Transverse colon (tissue), 4 donors: ENCODE measurements at regions not wholly inside any gene's neighbourhood (a gene's known extent, or its start where the extent isn't known, plus 50 kb on each side); places are given as distances from the start of the nearest gene placed in this dataset.

Experiments used
- DNase-seq: peaks from one replicate; pipeline ENCODE4 v3.0.0-alpha.2; 2019
- H3K27ac ChIP-seq, 4 donors: fragments of 200-600 bp; sonication (generic); 2 replicates each; pipeline ENCODE4 v1.5.1; 2016 to 2018; ENCODE audit warnings: inconsistent platforms in 4 of 4
- H3K27me3 ChIP-seq: fragments of 200-600 bp; sonication (generic); 2 replicates; pipeline ENCODE4 v1.5.1; 2017; ENCODE audit warnings: inconsistent platforms
- H3K36me3 ChIP-seq, 4 donors: fragments of 200-600 bp; sonication (generic); 2 replicates each; pipeline ENCODE4 v1.5.1; 2017 to 2019; ENCODE audit warnings: inconsistent platforms in 4 of 4
- H3K4me1 ChIP-seq, 4 donors: fragments of 200-600 bp; sonication (generic); 2 replicates each; pipeline ENCODE4 v1.5.1; 2017 to 2020; ENCODE audit warnings: inconsistent platforms in 4 of 4
- H3K4me3 ChIP-seq, 4 donors: fragments of 200-600 bp; sonication (generic); 1 replicate in 1 of 4; 2 replicates in 3 of 4; pipeline versions ENCODE4 v1.5.1 to v1.6.1; 2017 to 2019; ENCODE audit warnings: inconsistent platforms in 4 of 4
- H3K9me3 ChIP-seq, 2 donors: fragments of 200-600 bp; sonication (generic); 2 replicates each; pipeline ENCODE4 v1.5.1; 2017 to 2019; ENCODE audit warnings: inconsistent platforms in 2 of 2
- CTCF ChIP-seq, 5 experiments: fragments of 200-600 bp in 3 of 5; fragments of 450-650 bp in 2 of 5; sonication (generic) in 3 of 5; IDR thresholded peaks; 1 replicate in 2 of 5; 2 replicates in 3 of 5; pipeline ENCODE4 v1.5.1; 2016 to 2017; ENCODE audit warnings: antibody characterized with exemption in 5 of 5, inconsistent platforms in 3 of 5, mild to moderate bottlenecking in 2 of 5, moderate library complexity in 1 of 5
- EP300 ChIP-seq: sonication (generic); formaldehyde crosslinking; IDR thresholded peaks from one replicate; pipeline ENCODE4 v1.6.1; 2017; ENCODE audit warnings: antibody characterized with exemption, low read depth
- POLR2A ChIP-seq: fragments of 450-650 bp; IDR thresholded peaks from one replicate; pipeline ENCODE4 v1.6.1; 2016; ENCODE audit warnings: antibody characterized with exemption, mild to moderate bottlenecking, moderate library complexity
- POLR2AphosphoS5 ChIP-seq, 3 donors: sonication (generic); formaldehyde crosslinking; IDR thresholded peaks; one replicate each; pipeline ENCODE4 v1.6.1; 2016; ENCODE audit warnings: antibody characterized with exemption in 3 of 3
- WGBS, 2 donors: methylation state at CpG; one replicate each; pipeline ENCODE4 v1.1.5; 2018; ENCODE audit warnings: low coverage in 1 of 2; 5-methylcytosine and 5-hydroxymethylcytosine counted together
- in situ Hi-C, 4 donors: fragments of 200-750 bp; cut with MboI; loops; one replicate each; pipeline versions ENCODE4 v1.15.0 to v1.15.1; 2017; ENCODE audit warnings: low sequenced_read_pairs in 3 of 4, low pct_ligation_motif_present in 1 of 4, low pct_unique_long_range_greater_than_20kb in 1 of 4
- intact Hi-C: fragments of 100-400 bp; cut with DNase I; formaldehyde crosslinking; loops from one replicate; pipeline ENCODE4 v1.15.1; 2023; ENCODE audit warnings: low total_unique reads

- Histone ChIP-seq H3K9me3 (no peaks in the 10 kb centered on the region), H3K27ac (no peak overlapping the region), H3K4me3 (no peak overlapping the region), H3K4me1 (no peaks in the 10 kb centered on the region), H3K36me3 (no peaks in the 10 kb centered on the region), H3K27me3 (no peaks in the 10 kb centered on the region)
- in situ Hi-C loops (no loop called here), intact Hi-C loops (no loop called here)
- DNase-seq: no peak
- WGBS, 2 donors: 22 to 58% methylated on average over 1 to 2 of the region's 2 CpGs
- no peak for TF ChIP-seq EP300
- no peak for TF ChIP-seq POLR2A
- no peak for TF ChIP-seq POLR2AphosphoS5 (IDR thresholded peaks at IDR 0.05)
- TF ChIP-seq CTCF (IDR thresholded peaks at IDR 0.05): no peak
Observed at GRCh38 chr4:124279741-124280140, 432.8 kb downstream of the ANKRD50 start.

- no peaks in the 10 kb centered on the region for H3K9me3 ChIP-seq
- TF ChIP-seq CTCF (IDR thresholded peaks at IDR 0.05) (no peak), POLR2AphosphoS5 (IDR thresholded peaks at IDR 0.05) (no peak), POLR2A (no peak), EP300 (no peak)
- H3K4me3 ChIP-seq: no peak overlapping the region
- intact Hi-C loops: no loop called here
- H3K27ac ChIP-seq: no peak overlapping the region
- DNase-seq: no peak
- H3K36me3 ChIP-seq: no peaks in the 10 kb centered on the region
- H3K4me1 ChIP-seq: no peaks in the 10 kb centered on the region
- 58 to 63% methylated on average over 3 to 4 of the region's 4 CpGs for WGBS, 2 donors
- in situ Hi-C loops: no loop called here
- no peaks in the 10 kb centered on the region for H3K27me3 ChIP-seq
Observed at GRCh38 chr4:124282301-124282898, 430.1 kb downstream of the ANKRD50 start.

GRCh38 chr4:124288706-124289486, 423.6 kb downstream of the ANKRD50 start:
- Histone ChIP-seq H3K4me3 (no peak overlapping the region), H3K27me3 (no peaks in the 10 kb centered on the region), H3K36me3 (no peaks in the 10 kb centered on the region), H3K9me3 (no peaks in the 10 kb centered on the region), H3K27ac (no peak overlapping the region), H3K4me1 (no peaks in the 10 kb centered on the region)
- DNase-seq: no peak
- in situ Hi-C loops (no loop called here), intact Hi-C loops (no loop called here)
- TF ChIP-seq POLR2AphosphoS5 (IDR thresholded peaks at IDR 0.05): no peak
- TF ChIP-seq POLR2A: no peak
- TF ChIP-seq CTCF (IDR thresholded peaks at IDR 0.05): no peak
- TF ChIP-seq EP300: no peak
- 85 to 96% methylated on average over 2 of the region's 2 CpGs for WGBS, 2 donors

GRCh38 chr4:124290678-124291077, 421.9 kb downstream of the ANKRD50 start:
- intact Hi-C loops (no loop called here), in situ Hi-C loops (no loop called here)
- WGBS, 2 donors: 43 to 50% methylated on average over 1 of the region's 1 CpG
- H3K27ac ChIP-seq: no peak overlapping the region
- TF ChIP-seq EP300 (no peak), CTCF (IDR thresholded peaks at IDR 0.05) (no peak), POLR2AphosphoS5 (IDR thresholded peaks at IDR 0.05) (no peak), POLR2A (no peak)
- no peaks in the 10 kb centered on the region for H3K27me3 ChIP-seq
- no peaks in the 10 kb centered on the region for H3K4me1 ChIP-seq
- no peaks in the 10 kb centered on the region for H3K9me3 ChIP-seq
- H3K36me3 ChIP-seq: no peaks in the 10 kb centered on the region
- no peak for DNase-seq
- H3K4me3 ChIP-seq: no peak overlapping the region
